Fibroblast of the aortic adventitia (primary cell): ENCODE measurements at regions not wholly inside any gene's neighbourhood (a gene's known extent, or its start where the extent isn't known, plus 50 kb on each side); places are given as distances from the start of the nearest gene placed in this dataset.

Experiments used
- DNase-seq: peaks from one replicate; pipeline ENCODE4 v3.0.0-alpha.2; 2010; ENCODE audit warnings: low read depth
- H3K4me3 ChIP-seq: 2 replicates; pipeline ENCODE4 v1.5.1; 2011; ENCODE audit warnings: low read depth, mild to moderate bottlenecking, control low read depth, low read length, moderate library complexity
- CTCF ChIP-seq: IDR thresholded peaks from 2 replicates; pipeline ENCODE4 v1.5.1; 2011; ENCODE audit warnings: mild to moderate bottlenecking, low read length, control low read depth, inconsistent platforms; ENCODE audit not compliant: insufficient read depth

GRCh38 chr2:144946263-144946662 lies 426.3 kb upstream of the ZEB2 start:
- H3K4me3 ChIP-seq, result no peak overlapping the region
- no peak for TF ChIP-seq CTCF
- no peak for DNase-seq

- TF ChIP-seq CTCF, result no peak
- no peak overlapping the region for H3K4me3 ChIP-seq
- no peak for DNase-seq
Measured at GRCh38 chr2:144944546-144945220, 424.8 kb upstream of the ZEB2 start.

- DNase-seq, result peak; percentile 73
- no peak overlapping the region for H3K4me3 ChIP-seq
- no peak for TF ChIP-seq CTCF
Measured at GRCh38 chr2:144943986-144944385, 424.1 kb upstream of the ZEB2 start.

GRCh38 chr2:144943293-144943941 lies 423.5 kb upstream of the ZEB2 start:
- no peak overlapping the region for H3K4me3 ChIP-seq
- DNase-seq, result no peak
- no peak for TF ChIP-seq CTCF

- peak; percentile 79 for DNase-seq
- H3K4me3 ChIP-seq, result no peak overlapping the region
- no peak for TF ChIP-seq CTCF
Measured at GRCh38 chr2:144942516-144943256, 422.8 kb upstream of the ZEB2 start.

GRCh38 chr2:144941743-144942488 lies 422.0 kb upstream of the ZEB2 start:
- no peak overlapping the region for H3K4me3 ChIP-seq
- no peak for TF ChIP-seq CTCF
- DNase-seq, result no peak
